C4-2B (cell line): ENCODE measurements at regions not wholly inside any gene's neighbourhood (a gene's known extent, or its start where the extent isn't known, plus 50 kb on each side); places are given as distances from the start of the nearest gene placed in this dataset.

Experiments used
- H3K27ac ChIP-seq: fragments of 450-650 bp; 2 replicates; pipeline ENCODE4 v1.5.1; 2017
- ZFX ChIP-seq: fragments of 450-650 bp; IDR thresholded peaks from 2 replicates; pipeline ENCODE4 v1.6.1; 2017
- TF ChIP-seq, protein P1 (sequence below): fragments of 450-650 bp; conservative IDR thresholded peaks from 2 replicates; pipeline ENCODE4 v1.5.1; 2017; ENCODE audit warnings: mild to moderate bottlenecking

DNA sequence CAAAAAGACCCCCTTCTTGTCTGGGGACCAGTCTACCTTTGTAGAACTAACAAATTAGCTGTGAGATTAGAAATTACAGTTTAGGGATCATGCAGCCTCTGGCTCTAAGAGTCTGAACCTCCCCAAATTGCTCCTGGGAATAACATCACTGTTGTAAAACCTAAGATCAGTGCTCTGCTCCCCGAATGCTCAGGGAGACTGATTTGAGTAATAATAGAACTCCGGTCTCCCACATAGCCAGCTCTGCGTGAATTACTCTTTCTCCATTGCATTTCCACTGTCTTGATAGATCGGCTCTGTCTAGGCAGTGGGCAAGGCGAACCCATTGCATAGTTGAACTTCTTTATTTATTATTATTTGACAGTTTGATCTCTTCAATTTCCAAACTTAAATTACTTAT, 160.8 kb upstream of the VCX3A start:
- TF ChIP-seq ZFX: no peak
- TF ChIP-seq, protein P1, sequence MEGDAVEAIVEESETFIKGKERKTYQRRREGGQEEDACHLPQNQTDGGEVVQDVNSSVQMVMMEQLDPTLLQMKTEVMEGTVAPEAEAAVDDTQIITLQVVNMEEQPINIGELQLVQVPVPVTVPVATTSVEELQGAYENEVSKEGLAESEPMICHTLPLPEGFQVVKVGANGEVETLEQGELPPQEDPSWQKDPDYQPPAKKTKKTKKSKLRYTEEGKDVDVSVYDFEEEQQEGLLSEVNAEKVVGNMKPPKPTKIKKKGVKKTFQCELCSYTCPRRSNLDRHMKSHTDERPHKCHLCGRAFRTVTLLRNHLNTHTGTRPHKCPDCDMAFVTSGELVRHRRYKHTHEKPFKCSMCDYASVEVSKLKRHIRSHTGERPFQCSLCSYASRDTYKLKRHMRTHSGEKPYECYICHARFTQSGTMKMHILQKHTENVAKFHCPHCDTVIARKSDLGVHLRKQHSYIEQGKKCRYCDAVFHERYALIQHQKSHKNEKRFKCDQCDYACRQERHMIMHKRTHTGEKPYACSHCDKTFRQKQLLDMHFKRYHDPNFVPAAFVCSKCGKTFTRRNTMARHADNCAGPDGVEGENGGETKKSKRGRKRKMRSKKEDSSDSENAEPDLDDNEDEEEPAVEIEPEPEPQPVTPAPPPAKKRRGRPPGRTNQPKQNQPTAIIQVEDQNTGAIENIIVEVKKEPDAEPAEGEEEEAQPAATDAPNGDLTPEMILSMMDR: no peak
- H3K27ac ChIP-seq: no peak overlapping the region

DNA sequence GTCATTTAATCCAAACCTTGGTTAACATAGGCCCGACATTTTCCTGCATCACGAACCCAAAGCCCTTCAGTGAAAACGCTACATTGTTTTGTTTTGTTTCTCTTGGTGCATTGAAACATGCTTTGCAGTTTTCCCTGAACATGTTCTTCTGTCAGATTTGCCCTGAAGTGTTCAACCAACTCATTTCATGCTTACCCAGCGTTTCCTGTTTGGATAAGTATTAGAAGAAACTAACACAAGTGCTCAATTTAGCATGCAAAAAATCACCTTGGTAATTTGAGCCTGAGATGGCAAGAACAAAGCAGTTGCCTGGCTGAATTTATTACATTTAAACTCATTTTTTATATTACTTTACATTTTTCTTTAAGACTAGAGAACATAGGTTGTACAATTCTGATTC, 160.1 kb upstream of the VCX3A start:
- H3K27ac ChIP-seq: no peak overlapping the region
- TF ChIP-seq ZFX: no peak
- TF ChIP-seq, protein P1: no peak

DNA sequence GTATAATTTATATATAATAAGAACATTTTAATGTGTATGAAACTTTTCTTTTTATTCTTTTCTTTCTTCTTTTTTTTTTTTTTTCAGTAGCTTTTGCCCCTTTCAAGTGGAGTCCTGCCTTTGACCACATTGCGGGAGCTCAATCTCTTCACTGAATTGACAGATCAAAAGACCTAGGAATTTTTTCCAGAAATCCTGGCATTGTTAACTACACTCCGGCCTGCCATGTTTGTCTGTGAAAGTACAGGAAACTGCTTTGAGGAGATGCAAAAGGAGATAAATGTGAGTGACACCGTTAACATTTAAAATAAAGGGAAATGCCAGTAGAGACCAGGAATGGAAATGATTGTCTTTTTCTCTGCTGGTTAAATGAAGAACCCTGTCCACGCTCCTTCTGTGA, 159.3 kb upstream of the VCX3A start:
- TF ChIP-seq ZFX: no peak
- TF ChIP-seq, protein P1: no peak
- no peak overlapping the region for H3K27ac ChIP-seq

DNA sequence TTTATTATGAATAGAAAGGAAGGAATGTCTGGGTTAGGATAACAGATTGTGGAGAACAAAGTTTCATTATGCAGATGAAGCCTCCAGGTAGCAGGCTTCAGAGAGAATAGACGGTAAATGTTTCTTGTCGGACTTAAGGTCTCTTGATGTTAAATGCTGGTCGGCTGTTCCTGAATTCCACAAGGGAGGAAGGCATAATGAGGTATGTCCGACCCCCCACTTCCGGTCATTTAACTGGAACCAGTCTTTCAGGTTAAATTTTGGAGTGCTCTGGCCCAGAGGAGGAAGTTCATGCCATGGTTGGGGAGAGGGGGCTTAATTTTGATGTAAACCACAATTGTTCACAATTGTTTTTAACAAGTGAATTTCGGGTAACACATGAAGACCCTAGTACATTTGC, 158.1 kb upstream of the VCX3A start:
- no peak overlapping the region for H3K27ac ChIP-seq
- TF ChIP-seq, protein P1: no peak
- TF ChIP-seq ZFX: no peak

DNA sequence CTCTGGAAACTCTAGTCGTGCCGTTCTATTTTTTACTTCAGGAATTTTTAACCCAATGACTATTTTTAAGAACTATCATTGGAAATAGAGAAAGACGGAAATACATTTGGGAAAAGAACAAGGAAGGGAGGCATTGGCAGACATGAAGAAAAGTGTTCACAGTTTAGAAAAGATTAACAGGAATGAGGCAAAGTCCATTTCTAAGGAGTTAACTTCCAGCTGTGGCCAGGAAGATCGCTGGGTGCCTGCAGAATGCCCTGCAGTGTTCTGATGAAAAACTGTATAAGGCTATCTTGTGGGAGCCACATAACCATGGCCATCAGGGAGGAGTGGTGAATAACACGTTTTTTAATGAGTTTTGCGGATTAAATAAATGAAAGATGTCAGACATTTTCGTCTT, 150.6 kb upstream of the VCX3A start:
- no peak for TF ChIP-seq ZFX
- TF ChIP-seq, protein P1: no peak
- no peak overlapping the region for H3K27ac ChIP-seq

DNA sequence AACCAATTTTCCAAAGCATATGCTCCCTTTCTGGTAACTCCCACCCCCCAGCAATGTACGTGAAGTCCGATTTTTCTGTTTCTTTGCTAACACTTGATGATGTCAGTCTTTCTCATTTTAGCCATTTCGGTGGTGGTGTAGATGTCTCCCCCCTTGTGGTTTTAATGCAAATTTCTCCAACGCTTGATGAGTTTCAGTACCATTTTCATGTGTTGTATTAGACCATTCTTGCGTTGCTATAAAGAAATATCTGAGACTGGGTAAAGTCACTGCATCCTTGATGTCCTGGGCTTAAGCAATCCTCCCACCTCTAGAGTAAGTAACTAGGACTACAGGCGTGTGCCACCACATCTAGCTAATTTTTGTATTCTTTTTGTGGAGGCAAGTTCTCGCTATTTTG, 148.4 kb upstream of the VCX3A start:
- TF ChIP-seq, protein P1: no peak
- no peak for TF ChIP-seq ZFX
- H3K27ac ChIP-seq: no peak overlapping the region

DNA sequence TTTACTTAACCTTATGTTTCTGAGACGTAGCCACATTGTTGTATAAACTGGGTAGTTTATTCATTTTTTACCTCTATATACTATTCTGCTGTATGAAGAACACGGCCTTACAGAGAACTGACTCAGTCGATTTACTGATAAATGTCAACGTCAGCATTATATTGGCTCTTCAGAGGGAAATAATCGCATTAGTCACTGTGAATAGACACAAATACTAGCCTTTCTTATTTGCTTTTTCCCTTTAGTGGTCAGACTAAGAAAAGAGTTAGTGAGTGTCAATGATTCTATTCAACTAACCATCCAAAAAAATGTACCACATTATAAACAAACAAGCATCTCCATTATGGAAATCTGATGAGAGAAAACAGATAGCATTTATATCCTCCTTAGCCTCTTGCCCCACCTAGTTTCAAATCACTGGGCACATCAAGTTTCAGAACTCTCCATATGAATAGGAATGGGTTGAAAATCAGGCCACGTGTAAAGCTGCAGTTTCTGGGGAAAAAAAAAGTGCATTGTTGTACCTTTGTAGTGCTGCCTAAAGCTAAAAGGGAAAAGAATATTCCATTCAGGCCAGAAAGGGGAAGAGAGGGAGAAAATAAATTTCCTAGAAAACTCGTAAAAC, 146.7 kb upstream of the VCX3A start:
- TF ChIP-seq, protein P1: no peak
- no peak for TF ChIP-seq ZFX
- H3K27ac ChIP-seq: no peak overlapping the region
